GM12875 (cell line): ENCODE measurements at regions not wholly inside any gene's neighbourhood (a gene's known extent, or its start where the extent isn't known, plus 50 kb on each side); places are given as distances from the start of the nearest gene placed in this dataset.
"Not testable (repeated sequence)": the region's sequence is repeated elsewhere in the genome, so short reads cannot be mapped to it uniquely, and the experiment has no call there.

Experiments used
- H3K4me3 ChIP-seq: one replicate; pipeline ENCODE4 v1.5.1; 2011; ENCODE audit warnings: low read depth, low read length, control low read depth
- TF ChIP-seq, protein P1 (sequence below): IDR thresholded peaks from 2 replicates; pipeline ENCODE4 v1.5.1; 2011; ENCODE audit warnings: low read depth, mild to moderate bottlenecking, control low read depth, inconsistent platforms, low read length, moderate library complexity, borderline replicate concordance; ENCODE audit not compliant: insufficient read depth

DNA sequence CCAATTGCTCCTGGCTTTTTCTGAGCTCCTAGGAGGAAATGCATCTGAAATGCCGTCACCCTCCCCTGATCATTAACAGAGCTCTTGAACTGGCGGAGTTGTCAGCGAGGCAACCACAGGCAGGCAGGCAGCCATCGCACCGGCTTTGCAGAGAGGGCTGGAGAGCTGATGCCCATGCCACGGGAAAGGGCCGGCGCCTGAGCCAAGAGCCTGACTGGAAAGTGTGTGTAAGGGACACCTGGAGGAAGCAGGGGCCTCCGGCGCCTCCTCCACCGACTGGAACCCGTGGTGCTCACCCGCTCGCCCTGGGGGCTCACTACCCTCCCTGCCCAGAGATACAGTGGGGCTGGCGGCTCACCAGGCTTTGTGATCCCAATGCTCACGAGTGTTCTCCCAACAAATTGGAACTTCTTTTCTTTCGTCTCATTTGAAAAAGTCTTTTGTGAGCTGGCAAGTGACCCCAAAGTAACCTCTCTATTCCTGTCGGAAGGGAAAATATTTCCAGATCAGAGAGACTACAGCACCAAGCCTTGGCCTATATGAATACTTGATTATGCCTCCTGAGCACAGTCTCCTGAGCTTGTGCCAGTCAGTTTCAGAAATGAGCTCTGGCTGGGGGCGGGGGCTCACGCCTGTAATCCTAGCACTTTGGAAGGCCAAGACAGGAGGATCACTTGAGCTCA lies 97.7 kb upstream of the SLC25A33 start:
- no peak overlapping the region for H3K4me3 ChIP-seq
- TF ChIP-seq, protein P1, sequence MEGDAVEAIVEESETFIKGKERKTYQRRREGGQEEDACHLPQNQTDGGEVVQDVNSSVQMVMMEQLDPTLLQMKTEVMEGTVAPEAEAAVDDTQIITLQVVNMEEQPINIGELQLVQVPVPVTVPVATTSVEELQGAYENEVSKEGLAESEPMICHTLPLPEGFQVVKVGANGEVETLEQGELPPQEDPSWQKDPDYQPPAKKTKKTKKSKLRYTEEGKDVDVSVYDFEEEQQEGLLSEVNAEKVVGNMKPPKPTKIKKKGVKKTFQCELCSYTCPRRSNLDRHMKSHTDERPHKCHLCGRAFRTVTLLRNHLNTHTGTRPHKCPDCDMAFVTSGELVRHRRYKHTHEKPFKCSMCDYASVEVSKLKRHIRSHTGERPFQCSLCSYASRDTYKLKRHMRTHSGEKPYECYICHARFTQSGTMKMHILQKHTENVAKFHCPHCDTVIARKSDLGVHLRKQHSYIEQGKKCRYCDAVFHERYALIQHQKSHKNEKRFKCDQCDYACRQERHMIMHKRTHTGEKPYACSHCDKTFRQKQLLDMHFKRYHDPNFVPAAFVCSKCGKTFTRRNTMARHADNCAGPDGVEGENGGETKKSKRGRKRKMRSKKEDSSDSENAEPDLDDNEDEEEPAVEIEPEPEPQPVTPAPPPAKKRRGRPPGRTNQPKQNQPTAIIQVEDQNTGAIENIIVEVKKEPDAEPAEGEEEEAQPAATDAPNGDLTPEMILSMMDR, result no peak

DNA sequence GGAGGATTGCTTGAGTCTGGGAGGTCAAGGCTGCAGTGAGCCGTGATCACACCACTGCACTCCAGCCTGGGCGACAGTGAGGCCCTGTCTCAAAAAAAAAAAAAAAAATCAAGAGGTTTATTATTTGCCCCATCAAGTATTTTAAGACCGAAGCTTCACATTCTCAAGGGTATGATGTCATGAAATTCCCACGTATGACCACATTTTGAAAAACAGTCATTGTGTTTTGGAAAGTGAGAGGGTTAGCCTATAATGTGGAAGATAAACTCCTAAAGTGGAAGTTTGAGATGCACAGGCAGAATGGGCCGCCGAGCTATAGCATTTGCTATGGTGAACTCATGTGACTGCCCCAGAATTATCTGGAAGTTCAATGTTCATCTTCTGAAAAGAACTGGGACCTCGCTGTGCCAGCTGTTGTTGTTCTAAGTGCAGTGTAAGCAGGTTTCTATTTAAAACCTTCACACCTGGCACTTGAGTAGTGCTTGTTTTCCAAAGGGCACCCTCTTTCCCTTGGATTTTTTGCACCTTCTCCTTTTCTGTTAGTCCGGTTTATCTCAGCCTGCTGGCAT lies 96.9 kb upstream of the SLC25A33 start:
- H3K4me3 ChIP-seq, result no peak overlapping the region
- TF ChIP-seq, protein P1, result no peak

DNA sequence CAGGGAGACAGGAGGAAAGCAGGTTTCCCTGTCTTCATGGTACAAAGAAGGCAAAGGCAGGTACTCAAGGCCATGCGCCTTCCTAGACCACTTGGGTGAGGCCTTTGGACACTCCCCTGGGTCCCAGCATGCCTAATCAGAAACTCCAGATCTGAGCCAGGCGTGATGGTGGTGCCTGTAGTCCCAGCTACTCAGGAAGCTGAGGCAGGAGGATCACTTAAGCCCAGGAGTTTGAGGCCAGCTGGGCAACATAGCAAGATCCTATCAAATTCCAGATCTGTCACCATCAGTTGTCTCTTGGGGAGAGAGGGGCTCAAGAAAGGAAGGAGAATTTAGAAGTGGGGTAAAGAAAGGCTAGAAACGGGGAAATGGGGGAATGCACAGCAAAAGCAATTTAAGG lies 96.3 kb upstream of the SLC25A33 start:
- TF ChIP-seq, protein P1, result no peak
- H3K4me3 ChIP-seq, result no peak overlapping the region

DNA sequence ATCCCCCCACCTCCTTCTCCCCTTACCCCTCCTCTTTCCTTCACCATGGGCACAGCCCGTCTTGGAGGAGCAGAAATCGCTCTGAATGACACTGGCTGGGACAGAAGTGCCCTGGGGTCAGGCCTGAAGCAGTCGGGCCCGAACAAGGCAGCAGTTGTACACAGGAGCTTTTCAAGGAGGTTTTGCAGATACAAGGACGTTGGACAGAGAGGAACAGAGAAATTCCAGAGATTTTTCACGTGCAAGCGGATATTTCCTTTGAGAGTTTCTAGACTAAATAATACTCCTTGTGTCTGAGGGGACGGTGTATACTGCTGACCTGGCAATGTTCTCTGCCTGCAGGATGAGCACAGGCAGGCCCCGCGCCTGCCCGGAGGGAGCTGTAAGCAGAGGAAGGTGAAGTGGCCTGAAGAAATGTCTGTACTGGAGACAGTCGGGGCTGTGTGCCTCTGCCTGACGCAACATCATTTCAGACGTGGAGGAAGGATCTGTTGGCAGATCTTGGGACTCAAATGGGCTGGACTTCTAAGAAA lies 95.3 kb upstream of the SLC25A33 start:
- TF ChIP-seq, protein P1, result no peak

DNA sequence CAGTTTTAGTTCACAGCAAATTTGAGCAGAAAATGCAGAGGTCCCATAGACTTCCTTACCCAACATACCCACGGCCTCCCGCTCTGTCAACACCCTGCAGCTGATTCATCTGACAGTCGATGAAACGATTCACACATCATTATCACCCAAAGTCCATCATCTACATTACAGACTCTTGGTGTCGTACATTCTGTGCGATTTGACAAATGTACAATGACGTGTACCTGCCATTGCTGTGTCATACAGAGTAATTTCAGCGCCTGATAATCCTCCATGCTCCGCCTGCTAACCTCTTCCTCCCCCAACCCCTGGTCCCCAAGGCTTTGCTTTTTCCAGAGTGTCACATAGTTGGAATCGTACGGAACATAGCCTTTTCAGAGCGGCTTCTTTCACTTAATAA lies 94.7 kb upstream of the SLC25A33 start:
- no peak overlapping the region for H3K4me3 ChIP-seq
- TF ChIP-seq, protein P1, result no peak

More for the DNA sequence above, 95.3 kb upstream of the SLC25A33 start:
- no peak overlapping the region for H3K4me3 ChIP-seq

DNA sequence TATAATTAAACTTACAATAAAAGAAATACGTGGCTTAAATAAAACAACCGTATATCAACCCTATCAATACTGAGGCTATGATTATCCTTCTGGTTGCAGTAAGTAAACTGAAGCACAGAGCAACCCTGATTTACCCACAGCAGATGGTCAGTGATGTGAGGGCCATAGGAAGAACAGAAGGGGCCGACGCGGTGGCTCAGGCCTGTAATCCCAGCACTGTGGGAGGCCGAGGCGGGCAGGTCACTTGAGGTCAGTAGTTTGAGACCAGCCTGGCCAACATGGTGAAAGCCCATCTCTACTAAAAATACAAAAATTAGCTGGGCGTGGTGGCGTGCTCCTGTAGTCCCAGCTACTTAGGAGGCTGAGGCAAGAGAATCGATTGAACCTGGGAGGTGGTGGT lies 94.2 kb upstream of the SLC25A33 start:
- H3K4me3 ChIP-seq, result not testable (repeated sequence)

DNA sequence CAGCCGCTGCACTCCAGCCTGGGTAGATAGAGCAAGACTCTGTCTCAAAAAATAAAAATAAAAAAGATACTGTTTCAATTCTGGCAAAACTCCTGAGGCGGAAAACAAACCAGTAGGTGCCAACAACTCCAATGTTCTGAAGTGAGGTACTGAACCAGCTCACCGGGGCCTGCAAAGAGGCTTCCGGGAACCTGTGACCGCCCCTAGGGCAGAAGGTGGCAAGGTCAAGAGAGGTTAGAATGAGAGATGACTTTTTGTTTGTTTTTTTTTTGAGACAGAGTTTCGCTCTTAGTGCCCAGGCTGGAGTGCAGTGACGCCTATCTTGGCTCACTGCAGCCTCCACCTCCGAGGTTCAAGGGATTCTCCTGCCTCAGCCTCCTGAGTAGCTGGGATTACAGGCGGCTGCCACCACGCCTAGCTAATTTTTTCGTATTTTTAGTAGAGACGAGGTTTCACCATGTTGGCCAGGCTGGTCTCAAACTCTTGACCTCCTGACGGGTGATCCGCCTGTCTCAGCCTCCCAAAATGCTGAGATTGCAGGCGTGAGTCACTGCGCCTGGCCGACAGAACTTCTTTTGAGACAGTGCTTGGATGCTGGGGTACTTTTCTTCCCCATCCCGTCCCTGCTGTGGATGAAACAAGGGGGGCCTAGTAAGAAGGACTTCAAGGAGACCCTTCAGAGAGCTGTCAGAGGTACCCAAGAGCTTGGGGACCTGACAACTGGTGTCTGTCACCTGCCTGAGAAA lies 91.9 kb upstream of the SLC25A33 start:
- H3K4me3 ChIP-seq, result no peak overlapping the region
- TF ChIP-seq, protein P1, result no peak
